Neutrophil (primary cell): ENCODE measurements at regions not wholly inside any gene's neighbourhood (a gene's known extent, or its start where the extent isn't known, plus 50 kb on each side); places are given as distances from the start of the nearest gene placed in this dataset.

Source experiments
- H3K27ac ChIP-seq: fragments of 200-600 bp; sonication (generic); 2 replicates; pipeline ENCODE4 v1.5.1; 2016; ENCODE audit warnings: mild to moderate bottlenecking, moderate library complexity
- H3K27me3 ChIP-seq: fragments of 200-600 bp; sonication (generic); 2 replicates; pipeline ENCODE4 v1.6.0; 2016; ENCODE audit warnings: mild to moderate bottlenecking
- H3K36me3 ChIP-seq: fragments of 200-600 bp; sonication (generic); 2 replicates; pipeline ENCODE4 v1.5.1; 2017
- H3K4me1 ChIP-seq, 2 experiments: fragments of 200-600 bp in 1 of 2; sonication (generic) in 1 of 2; 1 replicate in 1 of 2; 2 replicates in 1 of 2; pipeline versions ENCODE4 v1.5.1 to v1.6.1; 2013 to 2016; ENCODE audit warnings: low read depth in 1 of 2, low read length in 1 of 2, mild to moderate bottlenecking in 1 of 2, moderate library complexity in 1 of 2; ENCODE audit not compliant: control insufficient read depth in 1 of 2, insufficient read depth in 1 of 2
- H3K4me3 ChIP-seq, 2 experiments: fragments of 200-600 bp in 1 of 2; sonication (generic) in 1 of 2; 1 replicate in 1 of 2; 2 replicates in 1 of 2; pipeline ENCODE4 v1.5.1; 2013 to 2016; ENCODE audit warnings: low read depth in 1 of 2, low read length in 1 of 2, mild to moderate bottlenecking in 1 of 2, moderate library complexity in 1 of 2
- H3K9me3 ChIP-seq: fragments of 200-600 bp; sonication (generic); 2 replicates; pipeline ENCODE4 v1.5.1; 2016
- CTCF ChIP-seq: fragments of 200-600 bp; sonication (generic); IDR thresholded peaks from 2 replicates; pipeline ENCODE4 v1.5.1; 2016; ENCODE audit warnings: antibody characterized with exemption

GRCh38 chr10:78412605-78413004 lies 378.9 kb downstream of the RPS24 start:
- H3K27me3 ChIP-seq = peaks cover 17% of the 10 kb centered on the region
- H3K36me3 ChIP-seq = no peaks in the 10 kb centered on the region
- no peak for TF ChIP-seq CTCF
- no peaks in the 10 kb centered on the region for H3K4me1 ChIP-seq
- H3K27ac ChIP-seq = no peak overlapping the region
- H3K4me3 ChIP-seq = no peak overlapping the region
- H3K9me3 ChIP-seq = no peaks in the 10 kb centered on the region

- Histone ChIP-seq H3K4me3 (no peak overlapping the region), H3K27me3 (peaks cover 9% of the 10 kb centered on the region), H3K4me1 (no peaks in the 10 kb centered on the region), H3K9me3 (no peaks in the 10 kb centered on the region), H3K36me3 (no peaks in the 10 kb centered on the region), H3K27ac (no peak overlapping the region)
- TF ChIP-seq CTCF = no peak
These were observed 379.7 kb downstream of the RPS24 start for GRCh38 chr10:78413076-78414055.

GRCh38 chr10:78414380-78414779 lies 380.7 kb downstream of the RPS24 start:
- no peak for TF ChIP-seq CTCF

GRCh38 chr10:78415111-78415510 lies 381.4 kb downstream of the RPS24 start:
- no peaks in the 10 kb centered on the region for H3K27me3 ChIP-seq

More at GRCh38 chr10:78414380-78414779, 380.7 kb downstream of the RPS24 start:
- Histone ChIP-seq H3K36me3 (no peaks in the 10 kb centered on the region), H3K27ac (no peak overlapping the region), H3K4me3 (no peak overlapping the region), H3K4me1 (no peaks in the 10 kb centered on the region), H3K9me3 (no peaks in the 10 kb centered on the region), H3K27me3 (no peaks in the 10 kb centered on the region)

More at GRCh38 chr10:78415111-78415510, 381.4 kb downstream of the RPS24 start:
- Histone ChIP-seq H3K9me3 (no peaks in the 10 kb centered on the region), H3K4me1 (no peaks in the 10 kb centered on the region), H3K36me3 (no peaks in the 10 kb centered on the region), H3K27ac (no peak overlapping the region), H3K4me3 (no peak overlapping the region)
- TF ChIP-seq CTCF = no peak
